ENCODE measurements at regions not wholly inside any gene's neighbourhood (a gene's known extent, or its start where the extent isn't known, plus 50 kb on each side); places are given as distances from the start of the nearest gene placed in this dataset.

- DNase-seq = no peak
- Histone ChIP-seq H3K4me3 (no peak overlapping the region), H3K27me3 (no peaks in the 10 kb centered on the region), H3K9me3 (no peaks in the 10 kb centered on the region), H3K36me3 (no peaks in the 10 kb centered on the region), H3K4me1 (no peaks in the 10 kb centered on the region), H3K27ac (no peak overlapping the region)
- TF ChIP-seq, protein P1, sequence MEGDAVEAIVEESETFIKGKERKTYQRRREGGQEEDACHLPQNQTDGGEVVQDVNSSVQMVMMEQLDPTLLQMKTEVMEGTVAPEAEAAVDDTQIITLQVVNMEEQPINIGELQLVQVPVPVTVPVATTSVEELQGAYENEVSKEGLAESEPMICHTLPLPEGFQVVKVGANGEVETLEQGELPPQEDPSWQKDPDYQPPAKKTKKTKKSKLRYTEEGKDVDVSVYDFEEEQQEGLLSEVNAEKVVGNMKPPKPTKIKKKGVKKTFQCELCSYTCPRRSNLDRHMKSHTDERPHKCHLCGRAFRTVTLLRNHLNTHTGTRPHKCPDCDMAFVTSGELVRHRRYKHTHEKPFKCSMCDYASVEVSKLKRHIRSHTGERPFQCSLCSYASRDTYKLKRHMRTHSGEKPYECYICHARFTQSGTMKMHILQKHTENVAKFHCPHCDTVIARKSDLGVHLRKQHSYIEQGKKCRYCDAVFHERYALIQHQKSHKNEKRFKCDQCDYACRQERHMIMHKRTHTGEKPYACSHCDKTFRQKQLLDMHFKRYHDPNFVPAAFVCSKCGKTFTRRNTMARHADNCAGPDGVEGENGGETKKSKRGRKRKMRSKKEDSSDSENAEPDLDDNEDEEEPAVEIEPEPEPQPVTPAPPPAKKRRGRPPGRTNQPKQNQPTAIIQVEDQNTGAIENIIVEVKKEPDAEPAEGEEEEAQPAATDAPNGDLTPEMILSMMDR (IDR thresholded peaks at IDR 0.05) = no peak
- no peak for TF ChIP-seq POLR2A (IDR thresholded peaks at IDR 0.05)
- intact Hi-C loops (cut with DNase I) = no loop called here
- WGBS, 2 donors = 31 to 37% methylated on average over 1 of the region's 1 CpG
Observed at GRCh38 chr9:74120061-74120460, 377.1 kb upstream of the RORB start.

DNA sequence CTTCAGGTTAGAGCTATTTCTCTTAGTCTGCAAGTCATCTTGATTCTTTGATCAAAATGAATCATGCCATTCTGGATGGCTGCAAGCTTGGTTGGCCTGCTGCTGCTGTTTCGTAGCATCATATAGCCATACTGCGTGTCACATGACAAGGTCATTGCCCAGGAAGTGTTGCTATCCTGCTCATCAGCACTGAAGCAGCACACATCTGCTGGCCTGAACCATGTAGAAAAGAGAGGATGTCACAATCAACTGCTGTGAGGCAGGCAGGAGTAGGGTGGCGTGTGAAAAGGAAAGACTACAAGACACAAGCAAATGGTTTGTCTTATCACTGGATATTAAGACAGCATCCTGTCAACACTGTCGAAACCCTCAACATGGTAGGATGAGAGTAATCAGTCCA, 376.7 kb upstream of the RORB start:
- Histone ChIP-seq H3K36me3 (no peaks in the 10 kb centered on the region), H3K4me3 (no peak overlapping the region), H3K9me3 (no peaks in the 10 kb centered on the region), H3K4me1 (no peaks in the 10 kb centered on the region), H3K27me3 (no peaks in the 10 kb centered on the region), H3K27ac (no peak overlapping the region)
- WGBS, 2 donors = 74 to 84% methylated on average over 4 of the region's 4 CpGs
- DNase-seq = no peak
- intact Hi-C loops (cut with DNase I) = no loop called here
- TF ChIP-seq, protein P1 (IDR thresholded peaks at IDR 0.05) = no peak
- TF ChIP-seq POLR2A (IDR thresholded peaks at IDR 0.05) = no peak

- TF ChIP-seq, protein P1 (IDR thresholded peaks at IDR 0.05) = no peak
- DNase-seq = no peak
- Histone ChIP-seq H3K9me3 (no peaks in the 10 kb centered on the region), H3K36me3 (no peaks in the 10 kb centered on the region), H3K27ac (no peak overlapping the region), H3K27me3 (no peaks in the 10 kb centered on the region), H3K4me3 (no peak overlapping the region), H3K4me1 (no peaks in the 10 kb centered on the region)
- 53 to 73% methylated on average over 2 of the region's 2 CpGs for WGBS, 2 donors
- intact Hi-C loops (cut with DNase I) = no loop called here
Observed at GRCh38 chr9:74122216-74122615, 374.9 kb upstream of the RORB start.

DNA sequence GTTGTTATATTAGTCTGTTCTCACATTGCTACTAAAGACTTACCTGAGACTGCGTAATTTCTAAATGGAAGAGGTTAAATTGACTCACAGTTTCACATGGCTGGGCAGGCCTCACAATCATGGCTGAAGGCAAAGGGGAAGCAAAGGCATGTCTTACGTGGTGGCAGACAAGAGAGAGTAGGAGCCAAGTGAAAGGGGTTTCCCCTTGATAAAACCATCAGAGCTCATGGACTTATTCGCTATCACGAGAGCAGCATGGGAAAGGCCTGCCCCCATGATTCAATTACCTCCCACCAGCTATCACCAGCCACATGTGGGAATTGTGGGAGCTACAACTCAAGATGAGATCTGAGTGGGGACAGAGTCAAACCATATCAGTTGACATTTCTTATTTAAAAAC, 374.5 kb upstream of the RORB start:
- H3K36me3 ChIP-seq = no peaks in the 10 kb centered on the region
- WGBS, 2 donors = 60 to 65% methylated on average over 4 of the region's 4 CpGs
- H3K27ac ChIP-seq = no peak overlapping the region
- H3K4me3 ChIP-seq = no peak overlapping the region
- TF ChIP-seq, protein P1 (IDR thresholded peaks at IDR 0.05) = no peak
- TF ChIP-seq POLR2A (IDR thresholded peaks at IDR 0.05) = no peak
- no peaks in the 10 kb centered on the region for H3K4me1 ChIP-seq
- no peaks in the 10 kb centered on the region for H3K27me3 ChIP-seq
- no peak for DNase-seq
- no peaks in the 10 kb centered on the region for H3K9me3 ChIP-seq
- intact Hi-C loops (cut with DNase I) = no loop called here

GRCh38 chr9:74125941-74126340, 371.2 kb upstream of the RORB start:
- no peaks in the 10 kb centered on the region for H3K27me3 ChIP-seq
- H3K27ac ChIP-seq = no peak overlapping the region
- TF ChIP-seq, protein P1 (IDR thresholded peaks at IDR 0.05) = no peak
- no peak for TF ChIP-seq POLR2A (IDR thresholded peaks at IDR 0.05)
- H3K4me3 ChIP-seq = no peak overlapping the region
- H3K9me3 ChIP-seq = no peaks in the 10 kb centered on the region
- no peak for DNase-seq
- H3K4me1 ChIP-seq = no peaks in the 10 kb centered on the region
- intact Hi-C loops (cut with DNase I) = no loop called here
- H3K36me3 ChIP-seq = no peaks in the 10 kb centered on the region
- 40 to 44% methylated on average over 5 of the region's 5 CpGs for WGBS, 2 donors
